Ammon's horn (tissue), 1 donor: ENCODE measurements at regions not wholly inside any gene's neighbourhood (a gene's known extent, or its start where the extent isn't known, plus 50 kb on each side); places are given as distances from the start of the nearest gene placed in this dataset.

Experiments used
- DNase-seq: peaks from one replicate; pipeline ENCODE4 v3.0.0-alpha.2; 2016; ENCODE audit warnings: low spot score

GRCh38 chr2:21438949-21439348 lies 315.2 kb downstream of the TDRD15 start:
- DNase-seq: no peak

DNA sequence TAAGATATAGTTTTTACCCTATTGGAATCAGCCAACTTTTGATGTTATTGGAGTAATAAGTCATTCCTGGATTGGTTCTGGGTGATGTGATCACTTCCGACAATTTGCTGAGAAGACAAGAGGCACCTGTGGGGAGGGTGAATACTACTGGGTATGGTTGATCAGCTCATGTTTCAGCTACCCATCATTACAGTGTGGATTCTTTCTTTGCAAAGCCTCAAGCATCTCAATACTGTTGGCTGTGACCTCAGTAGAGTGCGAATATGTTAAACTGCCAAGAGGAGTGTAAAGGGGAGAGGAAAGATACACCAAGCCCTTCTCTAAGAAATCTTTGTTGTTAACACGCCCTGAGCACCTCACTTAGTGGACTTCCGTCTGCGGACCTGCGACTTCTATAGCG lies 317.7 kb downstream of the TDRD15 start:
- no peak for DNase-seq

- no peak for DNase-seq
These were observed 319.8 kb downstream of the TDRD15 start for GRCh38 chr2:21443494-21444105.

DNA sequence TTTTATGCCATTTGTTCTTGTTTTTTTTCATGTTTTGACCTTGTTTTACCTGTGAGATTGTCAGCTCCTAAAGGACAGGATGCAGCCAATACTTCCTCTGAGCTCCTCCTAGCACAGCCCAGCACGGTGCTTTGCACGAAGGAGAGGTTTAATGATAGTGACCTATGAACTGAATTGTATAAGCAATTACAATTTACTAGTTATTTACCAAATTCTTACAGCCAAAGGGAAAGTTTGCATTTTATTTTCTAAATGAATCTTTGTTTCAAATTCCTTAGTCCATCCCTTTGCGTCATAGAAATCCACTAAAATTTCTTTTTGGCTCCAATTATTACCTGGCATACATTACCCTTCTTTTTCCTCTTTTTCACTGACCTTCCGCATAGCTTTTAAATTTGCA lies 326.1 kb downstream of the TDRD15 start:
- no peak for DNase-seq

DNA sequence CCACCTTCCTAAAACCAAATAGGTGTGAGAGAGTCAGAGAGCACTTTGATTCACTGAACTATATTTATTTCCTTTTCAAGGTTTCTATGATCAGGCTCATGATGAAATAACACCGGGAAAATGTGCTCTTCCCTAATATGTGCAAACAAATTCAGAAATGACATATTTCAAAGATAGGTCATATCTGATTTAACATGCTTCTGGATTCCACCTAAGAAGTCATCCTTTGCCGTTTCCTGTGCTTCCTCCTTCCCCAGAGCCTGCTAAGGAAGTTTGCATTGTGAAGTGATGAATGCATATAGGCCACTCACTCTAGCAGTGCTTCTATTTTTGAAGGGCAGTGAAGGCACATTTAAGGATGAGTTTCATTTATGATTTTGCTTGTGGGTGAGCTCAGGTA lies 327.6 kb downstream of the TDRD15 start:
- DNase-seq: no peak

DNA sequence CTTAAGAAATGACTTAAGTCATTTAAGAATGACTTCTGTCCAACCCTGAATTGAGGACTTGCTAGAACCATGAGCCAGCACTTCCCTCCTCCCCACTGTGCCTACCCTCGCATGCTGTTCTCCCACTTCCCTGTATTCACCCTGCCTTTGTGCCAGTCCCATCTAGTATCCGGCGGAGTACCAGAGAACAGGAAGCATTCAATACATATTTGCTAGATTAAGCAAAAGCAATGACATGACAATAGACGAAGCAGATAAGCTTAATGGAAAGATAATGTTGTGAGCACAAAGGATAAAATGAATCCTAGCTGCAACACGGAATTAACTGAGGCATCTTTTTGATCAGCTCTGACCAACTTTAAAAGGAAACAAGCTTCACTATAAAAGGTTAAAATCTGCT lies 328.5 kb downstream of the TDRD15 start:
- DNase-seq: no peak

DNA sequence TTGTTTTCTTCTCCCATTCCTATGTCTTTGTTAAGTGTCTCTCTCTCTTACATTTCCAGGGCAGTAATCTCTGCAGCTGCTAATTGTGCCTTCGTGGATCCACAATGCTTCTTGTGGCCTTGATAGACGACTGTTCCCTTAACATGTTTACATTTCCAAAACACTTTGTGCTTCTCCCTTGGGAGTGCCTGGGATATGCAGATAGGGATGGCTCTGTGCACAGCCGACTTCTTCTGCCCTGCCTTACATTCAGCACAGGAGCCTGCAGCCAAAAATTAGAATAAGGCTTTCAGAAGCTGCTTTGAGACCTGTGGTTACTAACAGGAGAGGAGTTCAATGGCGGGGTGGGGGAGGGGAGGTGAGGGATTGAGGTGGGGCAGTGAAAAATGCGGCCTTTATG lies 328.9 kb downstream of the TDRD15 start:
- no peak for DNase-seq

DNA sequence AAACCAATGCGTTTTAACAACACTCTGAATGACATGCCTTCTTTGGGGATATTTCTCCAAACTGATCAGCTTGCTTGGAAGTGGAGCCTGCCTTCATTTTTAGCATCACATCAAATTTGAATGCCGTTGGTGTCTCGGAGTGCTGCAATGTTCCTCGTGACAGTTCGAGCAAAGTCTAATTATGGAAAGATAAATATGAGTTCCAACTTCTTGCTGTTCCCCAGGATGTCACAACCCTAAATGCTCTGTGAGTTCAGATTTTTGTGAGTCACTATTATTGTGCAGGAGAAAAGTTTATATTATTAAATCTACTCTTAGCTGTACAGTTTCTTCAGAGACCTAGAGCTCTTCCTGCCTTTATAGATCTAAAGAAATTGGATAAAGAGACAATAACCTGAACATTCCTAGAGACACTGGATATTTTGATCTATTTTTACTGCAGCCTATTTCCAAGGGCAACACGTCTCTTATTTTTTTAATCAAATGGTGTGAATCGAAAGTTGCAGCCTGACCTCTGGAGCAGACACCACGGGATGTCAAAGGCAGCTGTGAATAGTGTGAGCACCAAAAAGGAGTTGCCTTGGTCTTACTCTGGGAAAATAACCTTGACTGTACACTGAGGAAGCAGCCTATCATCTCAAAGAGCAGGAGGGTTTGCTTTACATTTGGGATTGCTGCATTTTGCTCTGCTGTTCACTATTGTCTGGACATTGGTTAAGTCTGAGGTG lies 330.1 kb downstream of the TDRD15 start:
- DNase-seq: peak; percentile 4

GRCh38 chr2:21454839-21455238 lies 331.1 kb downstream of the TDRD15 start:
- no peak for DNase-seq

DNA sequence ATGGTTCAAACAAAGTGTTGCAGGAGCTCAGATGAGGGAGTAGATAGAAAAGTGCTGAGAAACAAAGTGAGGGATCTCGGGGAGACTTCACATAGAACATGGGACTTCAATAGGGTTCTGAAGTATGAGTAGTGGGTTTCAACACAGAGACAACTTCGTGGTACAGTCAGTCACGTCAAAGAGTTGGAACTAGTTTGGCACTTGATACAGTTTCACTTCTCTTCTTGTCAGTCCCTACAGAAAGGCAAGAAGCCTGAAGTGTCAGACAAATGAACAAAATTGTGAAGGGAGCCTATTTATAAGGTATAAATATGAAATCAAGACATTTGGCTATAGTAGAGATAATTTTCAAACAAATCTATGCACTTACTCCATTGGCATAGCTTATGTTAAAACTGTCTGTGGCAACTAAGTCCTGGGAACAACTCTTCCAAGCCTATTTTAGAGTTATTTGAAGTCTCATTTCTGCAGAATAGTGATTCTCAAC lies 338.0 kb downstream of the TDRD15 start:
- no peak for DNase-seq

DNA sequence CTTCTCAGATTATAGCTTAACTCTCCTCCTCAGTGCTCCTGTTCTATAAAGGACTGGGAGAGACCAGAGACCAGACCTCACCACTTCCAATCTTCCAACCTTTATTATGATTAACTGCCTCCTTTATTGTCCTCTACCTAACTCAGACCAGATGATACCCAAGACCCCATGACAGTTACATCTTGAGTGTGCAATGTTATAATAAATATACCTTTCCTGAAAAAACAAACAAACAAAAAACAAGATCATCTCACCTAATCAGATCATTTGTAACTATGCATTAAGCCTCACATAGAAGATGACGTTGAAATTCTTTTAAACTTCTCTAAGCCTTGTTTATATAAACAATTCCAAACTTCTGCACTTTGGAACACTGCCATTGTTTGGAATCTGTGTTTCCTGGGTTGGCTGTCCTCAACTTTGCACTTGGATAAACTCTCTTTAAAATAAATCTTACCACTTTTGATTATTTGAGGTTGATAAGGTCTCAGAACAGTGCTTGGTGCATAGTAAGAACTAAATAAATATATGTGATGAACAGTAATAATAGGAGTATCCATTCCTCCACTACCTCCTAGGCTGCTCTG lies 342.7 kb downstream of the TDRD15 start:
- no peak for DNase-seq

- no peak for DNase-seq
These were observed 343.6 kb downstream of the TDRD15 start for GRCh38 chr2:21467280-21467818.

- DNase-seq: no peak
These were observed 344.1 kb downstream of the TDRD15 start for GRCh38 chr2:21467910-21468309.

DNA sequence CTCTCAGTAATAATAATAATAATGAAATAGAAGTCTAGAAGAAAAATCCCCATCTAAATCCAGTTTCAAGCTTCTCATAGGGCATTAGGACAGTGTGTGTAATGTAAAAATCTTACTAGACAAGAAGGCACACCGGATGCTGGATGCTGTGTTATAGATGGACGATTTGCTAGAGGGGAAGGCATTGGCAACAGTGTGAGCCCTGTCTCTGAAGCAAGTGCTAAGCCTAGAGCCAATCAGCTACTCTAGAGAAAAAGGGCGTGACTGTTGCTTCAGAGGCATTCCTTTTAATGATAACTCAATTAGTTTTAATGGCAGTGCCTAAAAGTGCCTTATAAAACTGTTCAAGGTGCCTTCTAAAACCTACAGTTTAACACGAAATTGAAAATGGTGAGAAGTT lies 344.9 kb downstream of the TDRD15 start:
- DNase-seq: no peak

GRCh38 chr2:21469158-21469557 lies 345.4 kb downstream of the TDRD15 start:
- no peak for DNase-seq

- no peak for DNase-seq
These were observed 345.8 kb downstream of the TDRD15 start for GRCh38 chr2:21469564-21469963.

DNA sequence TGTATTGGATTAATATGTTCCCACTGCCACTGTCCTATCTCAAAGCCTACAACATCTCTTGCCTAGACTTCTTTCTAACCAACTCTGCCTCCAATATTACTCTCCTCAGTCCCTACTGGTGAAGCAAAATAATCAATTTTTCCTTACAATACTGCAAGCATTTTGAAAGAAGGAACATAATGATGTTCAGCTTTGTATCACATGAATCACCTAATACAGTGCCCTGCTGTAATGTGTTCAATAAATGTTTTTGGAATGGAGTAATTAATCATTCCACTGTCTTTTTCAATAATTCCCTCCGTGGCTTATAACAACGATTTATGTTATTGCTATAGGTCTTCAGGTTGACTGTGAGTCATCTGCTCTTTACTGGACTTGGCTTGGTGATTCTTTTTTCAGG lies 356.4 kb downstream of the TDRD15 start:
- DNase-seq: no peak

DNA sequence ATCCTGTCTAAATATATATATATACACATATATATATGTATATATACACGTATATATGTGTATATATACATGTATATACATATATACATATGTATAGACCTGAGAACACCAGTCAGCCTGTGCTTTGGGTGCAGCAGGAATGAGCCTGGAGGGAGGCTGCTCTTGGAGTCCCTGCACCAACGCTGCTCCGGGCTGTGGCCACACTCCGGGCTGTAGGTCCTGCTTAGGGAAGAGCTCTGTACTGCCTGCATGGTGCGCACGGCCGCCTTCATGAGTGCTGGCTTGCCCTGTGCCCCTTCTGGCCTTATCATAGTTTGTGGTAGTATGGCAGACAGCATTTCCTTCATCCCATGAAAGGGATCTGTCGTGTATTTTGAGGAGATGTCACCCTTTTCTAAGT lies 360.9 kb downstream of the TDRD15 start:
- DNase-seq: no peak

DNA sequence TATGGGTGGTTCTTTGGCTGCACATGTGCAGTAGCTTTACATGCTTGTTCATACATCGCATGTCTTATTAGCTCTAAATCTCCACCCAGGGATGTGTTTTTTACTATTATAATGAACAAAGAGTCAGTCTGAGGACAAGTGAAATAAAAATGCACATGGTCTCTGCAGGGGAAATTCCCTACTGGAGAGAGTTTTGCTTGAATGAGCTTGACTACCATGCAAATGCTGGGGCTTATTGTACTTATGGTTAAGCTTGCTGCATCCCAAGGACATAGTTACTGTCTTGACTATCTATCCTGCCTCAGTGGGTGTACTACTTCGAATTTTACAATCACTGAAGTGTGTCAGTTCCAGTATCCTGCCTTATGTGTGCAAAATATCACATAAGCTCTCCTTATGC lies 362.7 kb downstream of the TDRD15 start:
- no peak for DNase-seq

- DNase-seq: no peak
These were observed 365.3 kb downstream of the TDRD15 start for GRCh38 chr2:21489080-21489479.

- no peak for DNase-seq
These were observed 374.2 kb downstream of the TDRD15 start for GRCh38 chr2:21498016-21498415.

DNA sequence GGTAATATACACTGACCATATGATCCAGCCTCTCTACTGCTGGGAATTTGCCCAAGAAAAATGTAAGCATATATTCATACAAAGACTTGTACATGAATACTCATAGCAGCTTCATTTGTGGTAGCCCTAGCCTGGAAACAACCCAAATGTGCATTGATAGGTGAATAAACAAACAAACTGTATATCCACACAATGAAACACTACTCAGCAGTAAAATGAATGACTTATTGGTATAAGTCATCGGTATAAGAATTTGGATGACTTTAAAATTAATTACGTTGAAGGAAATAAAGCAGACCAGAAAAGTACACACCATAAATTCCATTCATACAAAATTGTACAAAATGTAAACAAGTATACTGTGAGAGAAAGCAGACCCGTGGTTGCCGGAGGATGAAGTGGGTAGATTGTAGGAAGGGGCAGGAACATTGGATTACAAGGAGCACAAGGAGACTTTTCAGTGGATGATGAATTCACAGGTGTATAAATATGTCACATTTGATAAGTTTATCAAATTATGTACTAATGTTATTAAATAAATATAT lies 376.7 kb downstream of the TDRD15 start:
- DNase-seq: no peak
